Esophagus muscularis mucosa (tissue), 4 donors: ENCODE measurements at regions not wholly inside any gene's neighbourhood (a gene's known extent, or its start where the extent isn't known, plus 50 kb on each side); places are given as distances from the start of the nearest gene placed in this dataset.

Source experiments
- DNase-seq: peaks from one replicate; pipeline ENCODE4 v3.0.0-alpha.2; 2017; ENCODE audit errors: extremely low spot score
- H3K27ac ChIP-seq, 4 donors: fragments of 200-600 bp; sonication (generic); replicated peaks in 1 of 4; 1 replicate in 3 of 4; 2 replicates in 1 of 4; pipeline ENCODE4 v1.5.1; 2016 to 2019; ENCODE audit warnings: mild to moderate bottlenecking in 1 of 4
- H3K27me3 ChIP-seq, 4 donors: fragments of 200-600 bp; sonication (generic); one replicate each; pipeline versions ENCODE4 v1.5.1 to v1.6.0; 2016 to 2019
- H3K36me3 ChIP-seq, 4 donors: fragments of 200-600 bp; sonication (generic); one replicate each; pipeline ENCODE4 v1.5.1; 2016 to 2019
- H3K4me1 ChIP-seq, 4 donors: fragments of 200-600 bp; sonication (generic); one replicate each; pipeline ENCODE4 v1.5.1; 2016 to 2019
- H3K4me3 ChIP-seq, 4 donors: fragments of 200-600 bp; sonication (generic); 1 replicate in 2 of 4; 2 replicates in 2 of 4; pipeline ENCODE4 v1.5.1; 2016 to 2019; ENCODE audit warnings: mild to moderate bottlenecking in 4 of 4, moderate library complexity in 1 of 4
- H3K9me3 ChIP-seq, 4 donors: fragments of 200-600 bp; sonication (generic); 1 replicate in 3 of 4; 2 replicates in 1 of 4; pipeline ENCODE4 v1.5.1; 2016 to 2019
- CTCF ChIP-seq, 3 experiments: fragments of 200-600 bp in 2 of 3; fragments of 450-650 bp in 1 of 3; sonication (generic) in 2 of 3; IDR thresholded peaks; one replicate each; pipeline ENCODE4 v1.5.1; 2017 to 2019; ENCODE audit warnings: antibody characterized with exemption in 3 of 3, mild to moderate bottlenecking in 2 of 3, moderate library complexity in 1 of 3
- EP300 ChIP-seq: sonication (generic); formaldehyde crosslinking; IDR thresholded peaks from one replicate; pipeline ENCODE4 v1.6.1; 2017; ENCODE audit warnings: antibody characterized with exemption
- POLR2A ChIP-seq: fragments of 450-650 bp; IDR thresholded peaks from one replicate; pipeline ENCODE4 v1.6.1; 2017; ENCODE audit warnings: antibody characterized with exemption, moderate library complexity, mild to moderate bottlenecking, low read depth
- POLR2AphosphoS5 ChIP-seq, 2 donors: sonication (generic); formaldehyde crosslinking; IDR thresholded peaks; one replicate each; pipeline ENCODE4 v1.6.1; 2017; ENCODE audit warnings: antibody characterized with exemption in 2 of 2
- WGBS: methylation state at CpG from one replicate; pipeline ENCODE4 v1.1.5; 2018; 5-methylcytosine and 5-hydroxymethylcytosine counted together
- intact Hi-C: fragments of 100-400 bp; cut with DNase I; formaldehyde crosslinking; loops from one replicate; pipeline ENCODE4 v1.15.1; 2023

- 74% methylated on average over 5 of the region's 5 CpGs for WGBS
- intact Hi-C loops, result no loop called here
- H3K27me3 ChIP-seq, result no peaks in the 10 kb centered on the region
- TF ChIP-seq CTCF (IDR thresholded peaks at IDR 0.05) (no peak), EP300 (no peak), POLR2A (no peak), POLR2AphosphoS5 (IDR thresholded peaks at IDR 0.05) (no peak)
- H3K9me3 ChIP-seq, result no peaks in the 10 kb centered on the region
- H3K4me3 ChIP-seq, result no peak overlapping the region
- no peak overlapping the region for H3K27ac ChIP-seq
- H3K36me3 ChIP-seq, result no peaks in the 10 kb centered on the region
- peaks cover 8 to 69% (median 57%) of the 10 kb centered on the region in 4 donors for H3K4me1 ChIP-seq
- DNase-seq, result no peak
Measured at GRCh38 chr13:39894586-39894985, 239.1 kb downstream of the COG6 start.

- intact Hi-C loops, result no loop called here
- no peaks in the 10 kb centered on the region for H3K9me3 ChIP-seq
- H3K4me1 ChIP-seq, result peaks cover 8 to 72% (median 60%) of the 10 kb centered on the region in 4 donors
- WGBS, result 20% methylated on average over 3 of the region's 3 CpGs
- H3K36me3 ChIP-seq, result no peaks in the 10 kb centered on the region
- peak overlapping the region in 1 of 4 donors; percentile 5 for H3K27ac ChIP-seq
- TF ChIP-seq POLR2A, result no peak
- TF ChIP-seq EP300, result no peak
- TF ChIP-seq CTCF (IDR thresholded peaks at IDR 0.05), result no peak
- no peak for TF ChIP-seq POLR2AphosphoS5 (IDR thresholded peaks at IDR 0.05)
- H3K4me3 ChIP-seq, result no peak overlapping the region
- H3K27me3 ChIP-seq, result no peaks in the 10 kb centered on the region
- no peak for DNase-seq
Measured at GRCh38 chr13:39895254-39895653, 239.8 kb downstream of the COG6 start.

GRCh38 chr13:39897636-39898035, 242.2 kb downstream of the COG6 start:
- Histone ChIP-seq H3K4me1 (peaks cover 3 to 70% (median 64%) of the 10 kb centered on the region in 4 donors), H3K27me3 (no peaks in the 10 kb centered on the region), H3K9me3 (no peaks in the 10 kb centered on the region), H3K36me3 (no peaks in the 10 kb centered on the region), H3K4me3 (no peak overlapping the region), H3K27ac (no peak overlapping the region)
- DNase-seq, result no peak
- no peak for TF ChIP-seq POLR2AphosphoS5 (IDR thresholded peaks at IDR 0.05)
- no peak for TF ChIP-seq CTCF (IDR thresholded peaks at IDR 0.05)
- TF ChIP-seq POLR2A, result no peak
- no peak for TF ChIP-seq EP300
- intact Hi-C loops, result no loop called here
- WGBS, result 77% methylated on average over 5 of the region's 5 CpGs

- no peaks in the 10 kb centered on the region for H3K27me3 ChIP-seq
- H3K4me1 ChIP-seq, result peaks cover 0 to 44% (median 38%) of the 10 kb centered on the region in 4 donors
- no peak overlapping the region for H3K4me3 ChIP-seq
- no peaks in the 10 kb centered on the region for H3K36me3 ChIP-seq
- peak overlapping the region; percentile 72 to 77 (median 75) for H3K27ac ChIP-seq
- H3K9me3 ChIP-seq, result no peaks in the 10 kb centered on the region
- intact Hi-C loops, result no loop called here
- TF ChIP-seq POLR2AphosphoS5 (IDR thresholded peaks at IDR 0.05), result peak in 1 of 2 donors; percentile 49
- no peak for TF ChIP-seq CTCF (IDR thresholded peaks at IDR 0.05)
- TF ChIP-seq EP300, result peak; percentile 6
- no peak for TF ChIP-seq POLR2A
- WGBS, result 15% methylated on average over 4 of the region's 4 CpGs
- DNase-seq, result no peak
Measured at GRCh38 chr13:39900106-39900750, 244.8 kb downstream of the COG6 start.

GRCh38 chr13:39904959-39905358, 249.5 kb downstream of the COG6 start:
- H3K9me3 ChIP-seq, result no peaks in the 10 kb centered on the region
- no peak for TF ChIP-seq CTCF (IDR thresholded peaks at IDR 0.05)
- TF ChIP-seq POLR2AphosphoS5 (IDR thresholded peaks at IDR 0.05), result no peak
- no peak for TF ChIP-seq EP300
- no peak for TF ChIP-seq POLR2A
- no peak overlapping the region for H3K27ac ChIP-seq
- peaks cover 0 to 23% (median 13%) of the 10 kb centered on the region in 4 donors for H3K4me1 ChIP-seq
- DNase-seq, result no peak
- H3K27me3 ChIP-seq, result no peaks in the 10 kb centered on the region
- intact Hi-C loops, result no loop called here
- H3K36me3 ChIP-seq, result no peaks in the 10 kb centered on the region
- WGBS, result 100% methylated on average over 2 of the region's 2 CpGs
- H3K4me3 ChIP-seq, result no peak overlapping the region
